ENCODE measurements at regions not wholly inside any gene's neighbourhood (a gene's known extent, or its start where the extent isn't known, plus 50 kb on each side); places are given as distances from the start of the nearest gene placed in this dataset.
"Not testable (repeated sequence)": the region's sequence is repeated elsewhere in the genome, so short reads cannot be mapped to it uniquely, and the experiment has no call there.

- intact Hi-C loops (cut with micrococcal nuclease; ENCODE audit: unreplicated experiment): no loop called here
- H3K9me3 ChIP-seq (ENCODE audit: low read length): no peaks in the 10 kb centered on the region
- in situ Hi-C loops (cut with HindIII; ENCODE audit: extremely low pct_ligation_motif_present, low pct_unique_long_range_greater_than_20kb): no loop called here
- no peak overlapping the region for H3K4me3 ChIP-seq (replicated peaks in 1 of 3; ENCODE audit: insufficient read depth in 1 of 3, low read depth in 2 of 3, low read length in 3 of 3)
- H3K4me1 ChIP-seq (ENCODE audit: insufficient read depth, low read length): no peaks in the 10 kb centered on the region
- no peak for DNase-seq (ENCODE audit: low spot score)
- no peak overlapping the region for H3K9ac ChIP-seq (ENCODE audit: insufficient read depth, low read depth, low read length)
- no peak overlapping the region for H3K27ac ChIP-seq (ENCODE audit: extremely low read length, insufficient read depth, low read length)
- ChIA-PET POLR2A (no interaction called here), CTCF (ENCODE audit: low intra/inter-chr PET ratio, low total read pairs) (no interaction called here)
- H3K27me3 ChIP-seq (ENCODE audit: control insufficient read depth in 1 of 2, insufficient read depth in 2 of 2, low read length in 2 of 2): no peaks in the 10 kb centered on the region
- no peak for TF ChIP-seq ADNP (CRISPR knock-in tag; IDR thresholded peaks at IDR 0.05)
- TF ChIP-seq HNRNPK (IDR thresholded peaks at IDR 0.05; ENCODE audit: low read depth, low read length, poor library complexity, severe bottlenecking): no peak
- TF ChIP-seq FOXP1 (IDR thresholded peaks at IDR 0.05): peak; percentile 38; the same call in 1 of the 2 replicates
- TF ChIP-seq FOXP1 (CRISPR knock-in tag; IDR thresholded peaks at IDR 0.05): no peak
- TF ChIP-seq EHMT2 (IDR thresholded peaks at IDR 0.05; ENCODE audit: borderline replicate concordance, low read depth, low read length): no peak
- no peak for TF ChIP-seq CBX2 (IDR thresholded peaks at IDR 0.05; ENCODE audit: low read depth, low read length)
- no peak for TF ChIP-seq CBX2 (CRISPR knock-in tag; IDR thresholded peaks at IDR 0.05; ENCODE audit: low read depth)
- no peaks in the 10 kb centered on the region for H3K79me2 ChIP-seq (ENCODE audit: insufficient read depth, low read length)
- H4K20me1 ChIP-seq (ENCODE audit: insufficient read depth, low read length): no peaks in the 10 kb centered on the region
- no peak overlapping the region for H3K4me2 ChIP-seq (ENCODE audit: low read depth, low read length)
- no peak for ATAC-seq
- no peak overlapping the region for H2AFZ ChIP-seq (ENCODE audit: low read length)
- BruUV-seq (replicated peaks): no TSS peak
- H3K36me3 ChIP-seq (replicated peaks in 1 of 2; ENCODE audit: control insufficient read depth in 1 of 2, insufficient read depth in 2 of 2, low read length in 2 of 2): no peaks in the 10 kb centered on the region
- 75% methylated on average over 6 of the region's 6 CpGs for WGBS (ENCODE audit: low lambda C conversion rate)
- FAIRE-seq: no peak
Observed at GRCh38 chr2:87403893-87404175, 344.1 kb upstream of the PLGLB2 start.

GRCh38 chr2:87404411-87405255 lies 343.3 kb upstream of the PLGLB2 start:
- FAIRE-seq; H3K79me2 ChIP-seq (ENCODE audit: insufficient read depth, low read length); CTCF ChIA-PET (ENCODE audit: low intra/inter-chr PET ratio, low total read pairs); POLR2A ChIA-PET; in situ Hi-C loops (cut with HindIII; ENCODE audit: extremely low pct_ligation_motif_present, low pct_unique_long_range_greater_than_20kb); H3K4me1 ChIP-seq (ENCODE audit: insufficient read depth, low read length); H2AFZ ChIP-seq (ENCODE audit: low read length); H3K27me3 ChIP-seq (ENCODE audit: control insufficient read depth in 1 of 2, insufficient read depth in 2 of 2, low read length in 2 of 2); H3K4me3 ChIP-seq (replicated peaks in 1 of 3; ENCODE audit: insufficient read depth in 1 of 3, low read depth in 2 of 3, low read length in 3 of 3); H3K36me3 ChIP-seq (replicated peaks in 1 of 2; ENCODE audit: control insufficient read depth in 1 of 2, insufficient read depth in 2 of 2, low read length in 2 of 2); H3K4me2 ChIP-seq (ENCODE audit: low read depth, low read length); ATAC-seq; H4K20me1 ChIP-seq (ENCODE audit: insufficient read depth, low read length); H3K9ac ChIP-seq (ENCODE audit: insufficient read depth, low read depth, low read length); H3K9me3 ChIP-seq (ENCODE audit: low read length); intact Hi-C loops (cut with micrococcal nuclease; ENCODE audit: unreplicated experiment); H3K27ac ChIP-seq (ENCODE audit: extremely low read length, insufficient read depth, low read length); BruUV-seq (replicated peaks); DNase-seq (ENCODE audit: low spot score): not testable (repeated sequence)
- 62% methylated on average over 22 of the region's 22 CpGs for WGBS (ENCODE audit: low lambda C conversion rate)
- peak; percentile 37; the same call in 1 of the 2 replicates for TF ChIP-seq ZNF770 (CRISPR knock-in tag; IDR thresholded peaks at IDR 0.05)
- 0 out of 2 replicates have a peak, but pooled peaks have one; percentile 27 for TF ChIP-seq ZNF121 (CRISPR knock-in tag; IDR thresholded peaks at IDR 0.05)

- in situ Hi-C loops (cut with HindIII; ENCODE audit: extremely low pct_ligation_motif_present, low pct_unique_long_range_greater_than_20kb); CTCF ChIA-PET (ENCODE audit: low intra/inter-chr PET ratio, low total read pairs); H3K4me2 ChIP-seq (ENCODE audit: low read depth, low read length); H4K20me1 ChIP-seq (ENCODE audit: insufficient read depth, low read length); DNase-seq (ENCODE audit: low spot score); BruUV-seq (replicated peaks); H3K27ac ChIP-seq (ENCODE audit: extremely low read length, insufficient read depth, low read length); intact Hi-C loops (cut with micrococcal nuclease; ENCODE audit: unreplicated experiment); H3K79me2 ChIP-seq (ENCODE audit: insufficient read depth, low read length); H3K9me3 ChIP-seq (ENCODE audit: low read length); FAIRE-seq; H3K4me1 ChIP-seq (ENCODE audit: insufficient read depth, low read length); H3K4me3 ChIP-seq (replicated peaks in 1 of 3; ENCODE audit: insufficient read depth in 1 of 3, low read depth in 2 of 3, low read length in 3 of 3); H3K36me3 ChIP-seq (replicated peaks in 1 of 2; ENCODE audit: control insufficient read depth in 1 of 2, insufficient read depth in 2 of 2, low read length in 2 of 2); H3K27me3 ChIP-seq (ENCODE audit: control insufficient read depth in 1 of 2, insufficient read depth in 2 of 2, low read length in 2 of 2); H3K9ac ChIP-seq (ENCODE audit: insufficient read depth, low read depth, low read length); H2AFZ ChIP-seq (ENCODE audit: low read length); POLR2A ChIA-PET: not testable (repeated sequence)
- 44% methylated on average over 4 of the region's 6 CpGs for WGBS (ENCODE audit: low lambda C conversion rate)
- peak; percentile 31; the same call in 1 of the 3 replicates for ATAC-seq
Observed at GRCh38 chr2:87405531-87406216, 342.2 kb upstream of the PLGLB2 start.
